CD4-positive, alpha-beta T cell treated with Interleukin-4 for 1 hour (primary cell): ENCODE measurements at regions not wholly inside any gene's neighbourhood (a gene's known extent, or its start where the extent isn't known, plus 50 kb on each side); places are given as distances from the start of the nearest gene placed in this dataset.
"Not testable (repeated sequence)": the region's sequence is repeated elsewhere in the genome, so short reads cannot be mapped to it uniquely, and the experiment has no call there.

ENCODE experiments used
- DNase-seq, 2 donors: peaks; one replicate each; pipeline ENCODE4 v3.0.0-alpha.2; 2020 to 2022

DNA sequence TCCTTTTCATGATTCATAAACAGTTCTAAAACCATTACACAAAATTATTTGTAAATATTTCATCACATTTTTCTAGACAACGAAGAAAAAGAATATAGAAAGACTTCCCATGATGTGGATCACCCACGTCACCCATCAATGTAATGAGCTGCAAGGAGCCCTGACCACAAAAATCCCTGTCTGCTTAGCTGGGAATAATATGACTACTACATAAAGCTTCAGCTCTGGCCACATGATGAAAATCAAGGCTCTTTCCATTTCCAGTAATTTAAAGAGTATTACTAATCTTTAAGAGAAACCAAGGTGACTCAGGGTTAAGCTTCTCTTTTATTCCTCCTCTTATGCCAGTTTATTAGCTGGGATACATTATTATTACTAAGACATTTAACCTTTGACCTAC is 180.8 kb upstream of the CACNA2D1 start:
- DNase-seq, result no peak

GRCh38 chr7:82623812-82624211 is 180.2 kb upstream of the CACNA2D1 start:
- DNase-seq, result no peak

GRCh38 chr7:82617156-82617555 is 173.6 kb upstream of the CACNA2D1 start:
- DNase-seq, result no peak

DNA sequence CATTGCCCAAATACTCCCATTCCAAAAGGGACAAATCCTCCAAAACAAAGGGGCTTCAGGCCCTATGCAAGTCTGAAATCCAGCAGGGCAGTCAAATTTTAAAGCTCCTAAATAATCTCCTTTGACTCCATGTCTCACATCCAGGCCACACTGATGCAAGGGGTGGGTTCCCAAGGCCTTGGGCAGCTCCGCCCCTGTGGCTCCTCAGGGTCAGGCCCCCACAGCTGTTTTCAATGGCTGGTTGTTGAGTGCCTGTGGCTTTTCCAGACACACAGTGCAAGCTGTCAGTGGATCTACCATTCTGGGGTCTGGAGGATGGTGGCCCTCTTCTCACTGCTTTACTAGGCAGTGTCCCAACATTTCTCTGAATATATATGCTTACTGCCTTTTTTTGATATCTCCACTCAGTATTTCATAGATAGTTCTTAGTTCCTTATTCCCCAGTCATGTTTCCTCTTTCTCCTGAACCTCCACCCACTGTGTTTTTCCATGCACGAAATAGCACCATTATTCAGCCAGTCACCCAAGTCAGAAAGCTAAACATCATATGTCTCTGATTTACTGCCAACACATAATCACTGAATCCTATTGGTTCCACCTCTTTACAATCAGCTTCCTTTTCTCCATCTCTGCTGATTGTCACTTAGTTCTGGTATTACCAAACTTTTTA is 172.6 kb upstream of the CACNA2D1 start:
- peak; percentile 8 to 18 for DNase-seq

DNA sequence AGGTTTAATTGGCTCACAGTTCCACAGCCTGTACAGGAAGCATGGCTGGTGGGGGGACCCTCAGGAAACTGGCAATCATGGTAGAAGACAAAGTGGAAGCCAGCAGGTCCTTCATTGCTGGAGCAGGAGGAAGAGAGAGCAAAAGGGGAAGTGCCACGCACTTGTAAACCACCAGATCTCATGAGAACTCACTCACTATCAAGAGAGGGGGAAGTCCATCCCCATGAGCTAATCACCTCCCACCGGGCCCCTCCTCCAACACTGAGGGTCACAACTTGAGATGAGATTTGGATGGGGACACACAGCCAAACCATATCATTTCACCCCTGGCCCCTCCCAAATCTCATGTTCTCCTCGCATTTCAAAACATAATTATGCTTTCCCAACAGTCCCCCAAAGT is 171.9 kb upstream of the CACNA2D1 start:
- peak; percentile 7 to 52 for DNase-seq

GRCh38 chr7:82609746-82610145 is 166.2 kb upstream of the CACNA2D1 start:
- no peak for DNase-seq

DNA sequence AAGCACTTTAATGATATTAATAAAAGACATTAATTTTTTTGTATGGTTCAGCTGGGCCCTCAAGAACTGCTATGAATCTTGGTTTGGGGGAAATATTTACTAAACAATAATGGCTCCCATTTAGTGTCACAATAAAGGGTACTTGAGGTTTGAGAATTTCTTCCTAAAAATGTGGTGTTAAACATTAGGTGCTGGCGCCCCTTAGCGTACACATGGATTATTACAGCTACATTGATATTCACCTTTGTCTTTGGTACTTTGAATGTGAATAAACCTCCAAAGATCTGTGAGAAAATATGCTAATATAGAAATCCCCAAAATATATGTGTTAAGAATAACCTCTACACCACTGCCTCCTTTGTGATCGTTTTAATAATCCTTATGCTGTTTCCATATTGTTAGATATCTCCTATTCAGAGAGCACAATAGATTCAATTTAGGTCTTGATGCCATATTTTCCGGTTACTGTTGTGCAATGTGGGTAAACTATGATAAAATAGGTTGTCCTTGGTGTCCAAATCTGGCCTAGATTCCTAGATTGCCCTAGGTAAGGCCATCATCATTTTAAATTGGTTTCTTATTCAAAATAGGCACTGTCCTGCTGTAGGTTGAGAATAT is 161.8 kb upstream of the CACNA2D1 start:
- no peak for DNase-seq

DNA sequence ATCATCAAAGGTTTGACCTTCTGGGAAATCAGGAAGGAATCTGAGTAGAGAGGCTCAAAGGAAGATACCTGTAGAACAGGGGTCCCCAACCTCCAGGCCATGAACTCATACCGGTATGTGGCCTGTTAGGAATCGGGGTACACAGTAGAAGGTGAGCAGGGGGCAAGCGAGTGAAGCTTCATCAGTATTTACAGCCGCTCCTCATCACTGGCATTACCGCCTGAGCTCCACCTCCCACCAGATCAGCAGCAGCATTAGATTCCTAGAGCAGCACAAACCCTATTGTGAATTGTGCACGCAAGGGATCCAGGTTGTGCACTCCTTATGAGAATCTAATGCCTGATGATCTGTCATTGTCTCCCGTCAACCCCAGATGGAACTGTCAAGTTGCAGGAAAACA is 158.5 kb upstream of the CACNA2D1 start:
- DNase-seq, result no peak

DNA sequence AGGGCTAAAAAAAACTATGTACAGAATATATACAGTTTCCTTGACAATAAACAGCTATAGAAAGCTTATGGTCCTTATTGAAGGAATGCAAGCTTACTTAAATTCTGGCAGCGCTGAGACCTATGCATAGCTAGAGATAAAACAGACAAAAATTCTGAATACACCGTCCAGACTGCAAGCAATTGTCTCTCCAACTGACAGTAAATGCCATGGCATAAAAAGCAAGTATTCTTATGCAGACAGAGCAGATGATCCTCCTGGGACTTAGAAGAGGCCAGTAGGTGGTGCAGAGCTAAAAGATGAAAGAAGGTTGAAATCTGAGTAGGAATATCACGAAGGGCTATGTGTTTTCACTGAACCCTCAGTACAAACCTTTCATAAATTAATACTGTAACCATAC is 157.0 kb upstream of the CACNA2D1 start:
- DNase-seq, result no peak

GRCh38 chr7:82599895-82600294 is 156.3 kb upstream of the CACNA2D1 start:
- DNase-seq, result no peak

GRCh38 chr7:82598958-82599357 is 155.4 kb upstream of the CACNA2D1 start:
- no peak for DNase-seq

DNA sequence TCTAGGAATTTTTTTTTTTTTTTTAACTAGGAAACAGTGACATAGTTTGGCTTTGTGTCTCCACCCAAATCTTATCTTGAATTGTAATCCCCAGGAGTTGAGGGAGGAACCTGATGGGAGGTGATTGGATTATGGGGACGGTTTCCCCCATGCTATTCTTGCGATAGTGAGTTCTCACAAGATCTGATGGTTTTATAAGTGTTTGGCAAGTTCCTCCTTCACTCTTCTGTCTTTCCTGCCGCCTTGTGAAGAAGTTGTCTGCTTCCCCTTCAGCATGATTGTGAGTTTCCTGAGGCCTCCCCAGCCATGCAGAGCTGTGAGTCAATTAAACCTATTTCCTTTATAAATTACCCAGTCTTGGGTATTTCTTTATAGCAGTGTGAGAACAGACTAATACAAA is 152.2 kb upstream of the CACNA2D1 start:
- DNase-seq, result peak in 1 of 2 donors; percentile 18

GRCh38 chr7:82595176-82595575 is 151.6 kb upstream of the CACNA2D1 start:
- DNase-seq, result no peak

DNA sequence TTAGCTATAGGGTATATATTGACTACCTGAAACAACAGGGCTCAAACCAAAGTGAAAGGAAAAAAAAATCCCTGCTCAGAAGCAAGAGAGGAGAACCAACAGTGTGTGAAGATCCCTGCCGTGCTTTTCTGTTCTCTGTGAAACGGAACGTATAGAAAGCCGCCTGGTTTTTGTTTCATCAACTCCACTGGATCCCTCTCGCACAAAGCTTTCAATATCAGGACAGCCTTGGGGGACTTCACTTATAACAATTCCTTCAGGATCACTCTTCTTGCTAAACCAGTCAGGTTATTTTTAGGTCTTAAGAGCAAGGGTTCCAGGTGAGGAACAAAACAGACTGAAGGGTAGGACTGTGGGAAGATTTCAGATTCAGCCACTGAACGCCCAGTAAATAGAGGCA is 151.1 kb upstream of the CACNA2D1 start:
- no peak for DNase-seq

DNA sequence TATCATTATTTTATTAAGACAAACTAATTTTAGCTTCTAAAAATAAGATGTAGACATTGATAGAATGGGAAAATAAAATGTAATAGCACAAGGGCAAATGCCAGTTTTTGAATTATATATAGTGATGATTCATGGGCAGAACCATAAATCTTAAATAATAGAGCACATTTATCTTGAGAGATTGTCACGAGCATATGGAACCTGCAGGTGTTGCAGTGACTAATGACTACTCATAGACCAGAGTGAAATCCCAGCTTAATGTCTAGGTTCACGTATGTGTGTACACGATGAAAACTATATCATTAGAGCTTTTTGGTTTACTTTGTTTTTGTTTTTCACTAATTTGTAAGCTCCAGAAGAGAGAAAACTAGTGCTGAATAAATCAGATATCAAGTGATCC is 150.2 kb upstream of the CACNA2D1 start:
- DNase-seq, result no peak

GRCh38 chr7:82592416-82592815 is 148.8 kb upstream of the CACNA2D1 start:
- DNase-seq, result no peak

DNA sequence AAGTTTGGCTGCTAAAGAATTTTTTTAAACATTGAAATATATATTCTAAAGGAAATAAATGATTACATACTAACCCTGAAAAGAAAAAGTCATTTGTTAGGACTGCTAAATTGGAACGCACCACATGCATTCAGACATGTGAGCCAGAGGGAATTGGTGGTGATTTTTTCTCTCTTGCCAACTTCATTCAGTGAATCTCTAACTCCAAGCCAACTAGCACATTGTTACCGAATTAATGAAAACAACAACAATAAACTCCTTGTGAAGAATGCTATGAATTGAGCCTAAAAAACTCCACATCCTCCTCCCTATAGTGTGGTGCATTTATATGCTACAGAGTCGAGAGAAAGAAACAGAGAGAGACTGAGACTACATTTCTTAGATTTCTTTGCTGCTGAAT is 135.5 kb upstream of the CACNA2D1 start:
- DNase-seq, result no peak

DNA sequence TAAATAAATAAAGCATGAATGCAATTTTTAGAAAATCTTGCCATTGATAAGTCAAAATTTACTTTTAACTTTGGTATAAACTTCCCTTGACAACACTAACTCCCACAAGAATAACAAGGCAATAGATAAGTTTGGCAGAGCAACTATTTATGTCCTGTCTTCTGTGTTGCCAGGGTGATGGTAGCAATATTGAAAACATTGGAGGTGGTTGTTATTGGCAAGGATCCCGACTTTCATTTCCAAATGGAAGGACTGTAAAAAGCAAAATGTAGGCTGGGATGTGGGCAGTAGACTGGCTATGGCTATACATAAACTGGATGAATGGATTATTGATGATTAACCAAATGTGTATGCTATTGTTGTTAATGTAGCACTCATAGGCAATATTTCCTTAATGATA is 134.9 kb upstream of the CACNA2D1 start:
- DNase-seq, result no peak

DNA sequence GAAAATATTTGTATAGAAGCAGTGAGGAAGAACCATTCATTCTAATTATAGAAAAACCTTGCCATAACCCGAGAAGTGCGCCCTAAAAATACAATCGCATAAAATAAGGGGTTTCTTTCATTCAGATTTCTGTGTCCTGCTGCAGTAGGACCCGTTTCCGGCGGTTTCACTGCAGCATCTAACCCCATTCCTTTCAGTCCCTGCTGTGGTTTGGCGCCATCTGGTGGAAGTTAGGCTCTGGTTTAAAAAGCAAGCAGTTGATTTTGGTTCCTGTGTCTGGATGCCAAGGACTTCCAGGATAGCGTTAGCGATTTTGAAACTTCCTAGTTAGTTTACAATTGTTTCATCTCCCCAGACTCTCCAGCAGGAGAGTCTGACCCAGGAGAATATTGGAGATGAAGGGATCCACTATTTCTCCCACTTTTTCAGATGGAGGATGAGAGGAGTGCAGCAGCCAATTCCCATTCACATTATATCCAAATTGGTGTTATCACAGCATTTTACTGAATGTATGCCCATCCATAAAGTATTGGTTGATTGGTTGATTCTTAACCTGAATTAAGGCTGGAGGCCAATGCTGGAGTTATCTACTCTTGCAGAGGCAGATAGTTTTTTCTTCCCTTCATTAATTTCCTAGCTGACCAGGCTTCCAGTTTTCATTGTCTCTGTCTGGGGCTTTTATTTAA is 128.8 kb upstream of the CACNA2D1 start:
- peak; percentile 39 to 51 for DNase-seq

- DNase-seq, result not testable (repeated sequence)
These were observed 127.5 kb upstream of the CACNA2D1 start for GRCh38 chr7:82571047-82571446.

- DNase-seq, result no peak
These were observed 124.3 kb upstream of the CACNA2D1 start for GRCh38 chr7:82567841-82568240.

DNA sequence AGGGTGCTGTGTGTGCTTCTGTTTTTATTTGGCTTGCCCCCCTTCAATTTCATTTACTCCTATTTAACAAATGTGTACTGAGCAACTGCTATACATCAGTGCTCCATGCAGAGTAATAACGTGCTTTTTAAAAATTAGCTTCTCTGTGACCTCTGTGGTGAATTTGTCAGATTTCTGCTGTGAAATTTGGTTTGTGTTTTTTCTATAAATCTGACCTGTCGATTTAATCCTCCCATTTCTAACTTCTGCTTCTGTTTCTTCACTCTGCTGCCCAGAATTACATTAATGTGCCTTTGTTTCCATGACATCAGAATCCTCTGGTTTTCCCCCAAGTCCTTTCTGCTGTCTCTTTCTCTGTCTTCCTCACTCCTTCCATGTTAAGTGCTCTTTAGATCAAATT is 123.8 kb upstream of the CACNA2D1 start:
- DNase-seq, result no peak

GRCh38 chr7:82566752-82567151 is 123.2 kb upstream of the CACNA2D1 start:
- no peak for DNase-seq

DNA sequence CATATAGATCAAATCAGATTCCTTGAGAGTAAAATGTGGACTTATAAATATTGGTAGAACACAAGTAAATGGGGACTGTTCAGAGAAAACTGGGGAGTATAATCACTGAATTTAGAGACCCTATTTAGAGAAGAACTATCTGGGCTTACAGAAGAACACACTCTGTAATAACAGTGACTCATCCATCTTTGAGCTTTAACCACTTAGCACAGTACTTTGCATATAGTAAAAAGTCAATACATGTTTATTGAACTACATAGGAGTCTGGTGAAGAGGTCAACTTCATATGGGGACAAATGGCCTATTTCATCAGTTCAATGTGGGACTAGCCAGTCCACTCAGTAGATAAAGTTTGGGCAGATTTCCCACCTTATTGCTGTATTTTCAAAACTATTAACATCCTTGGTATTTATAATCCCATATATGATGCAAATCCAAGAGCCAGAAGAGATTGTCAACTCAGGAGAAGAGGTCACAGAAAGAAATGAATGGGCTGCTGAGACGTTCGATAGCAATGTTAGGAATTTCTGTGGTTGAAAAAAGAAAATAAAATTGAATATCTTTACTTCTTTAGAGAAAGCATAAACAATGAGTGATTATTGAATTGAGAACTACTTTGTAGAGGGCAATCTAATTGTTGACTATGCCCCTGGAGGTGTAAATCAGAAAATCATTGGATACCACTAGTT is 119.3 kb upstream of the CACNA2D1 start:
- DNase-seq, result no peak
